NT2/D1 (cell line): ENCODE measurements at regions not wholly inside any gene's neighbourhood (a gene's known extent, or its start where the extent isn't known, plus 50 kb on each side); places are given as distances from the start of the nearest gene placed in this dataset.

Experiments
- DNase-seq: peaks from one replicate; pipeline ENCODE4 v3.0.0-alpha.2; 2011; ENCODE audit warnings: low read depth, low spot score
- H3K27me3 ChIP-seq: 2 replicates; pipeline ENCODE4 v1.6.0; 2011; ENCODE audit warnings: mild to moderate bottlenecking; ENCODE audit not compliant: insufficient read length, insufficient read depth
- H3K36me3 ChIP-seq: 2 replicates; pipeline ENCODE4 v1.6.1; 2011; ENCODE audit warnings: mild to moderate bottlenecking, low read length, mixed read lengths; ENCODE audit not compliant: insufficient read depth, insufficient read length
- H3K4me1 ChIP-seq: 2 replicates; pipeline ENCODE4 v1.5.1; 2011; ENCODE audit not compliant: insufficient read depth, insufficient read length
- H3K4me3 ChIP-seq: 2 replicates; pipeline ENCODE4 v1.5.1; 2011; ENCODE audit warnings: low read depth; ENCODE audit not compliant: insufficient read length
- H3K9ac ChIP-seq: 2 replicates; pipeline ENCODE4 v1.6.0; 2011; ENCODE audit warnings: low read depth; ENCODE audit not compliant: insufficient read length
- H3K9me3 ChIP-seq: 2 replicates; pipeline ENCODE4 v1.5.1; 2011; ENCODE audit warnings: mild to moderate bottlenecking, low read length; ENCODE audit not compliant: insufficient read depth
- SUZ12 ChIP-seq: IDR thresholded peaks from 2 replicates; pipeline ENCODE4 v1.6.1; 2011; ENCODE audit not compliant: insufficient read length, insufficient read depth; ENCODE audit errors: extremely low read depth
- YY1 ChIP-seq: IDR thresholded peaks from 2 replicates; pipeline ENCODE4 v1.6.1; 2011; ENCODE audit not compliant: insufficient read length, insufficient read depth
- ZNF274 ChIP-seq: IDR thresholded peaks from 2 replicates; pipeline ENCODE4 v1.6.1; 2011; ENCODE audit warnings: mild to moderate bottlenecking, low read depth, low read length

DNA sequence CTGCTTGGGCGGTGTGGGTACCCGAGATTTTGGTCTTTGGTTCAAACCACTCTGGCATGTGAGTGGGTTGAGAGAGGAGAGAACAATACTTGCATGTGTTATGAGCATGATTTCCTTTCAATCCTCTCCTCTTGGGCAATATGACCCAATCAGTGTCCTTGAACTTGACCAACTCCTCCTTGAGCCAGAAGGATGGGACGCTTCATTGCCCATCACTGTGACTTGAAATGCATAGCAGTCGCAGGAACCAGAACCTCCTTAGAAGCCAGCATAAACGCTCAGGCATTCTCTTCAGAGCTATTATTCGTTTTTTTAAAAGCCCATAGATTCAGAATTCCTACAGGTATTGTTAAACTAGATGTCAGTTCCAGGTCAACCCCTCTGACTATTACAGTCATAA is 367.4 kb downstream of the HAPSTR1 start:
- no peak for DNase-seq
- Histone ChIP-seq H3K9me3 (peaks cover 13% of the 10 kb centered on the region; the same call in 1 of the 2 replicates), H3K27me3 (no peaks in the 10 kb centered on the region), H3K9ac (no peak overlapping the region), H3K4me1 (no peaks in the 10 kb centered on the region), H3K36me3 (no peaks in the 10 kb centered on the region), H3K4me3 (no peak overlapping the region)
- TF ChIP-seq YY1 (no peak), ZNF274 (no peak), SUZ12 (no peak)

GRCh38 chr16:9462984-9463383 is 371.5 kb downstream of the HAPSTR1 start:
- TF ChIP-seq ZNF274 = no peak
- TF ChIP-seq SUZ12 = no peak
- TF ChIP-seq YY1 = no peak
- Histone ChIP-seq H3K4me1 (no peaks in the 10 kb centered on the region), H3K4me3 (no peak overlapping the region), H3K27me3 (no peaks in the 10 kb centered on the region), H3K9ac (no peak overlapping the region), H3K9me3 (no peaks in the 10 kb centered on the region), H3K36me3 (no peaks in the 10 kb centered on the region)
- no peak for DNase-seq

DNA sequence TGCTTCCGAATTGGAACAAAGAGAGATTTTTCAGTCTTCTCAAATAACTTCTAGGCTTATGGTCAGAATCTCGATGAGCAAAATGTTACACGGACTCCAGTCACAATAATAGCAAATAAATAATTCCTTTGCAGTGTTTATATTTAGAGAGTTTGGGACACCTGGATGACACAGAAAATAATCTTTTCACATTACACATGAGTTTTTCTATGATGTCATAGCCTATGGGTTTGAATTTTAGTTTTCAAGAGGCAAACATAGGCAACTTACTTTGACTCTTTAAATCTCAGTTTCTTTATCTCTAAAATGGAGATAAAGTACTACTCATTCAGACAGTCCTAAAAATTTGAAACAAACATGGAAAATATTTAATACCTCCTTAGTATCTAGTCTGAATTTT is 372.0 kb downstream of the HAPSTR1 start:
- H3K9ac ChIP-seq = no peak overlapping the region
- no peak overlapping the region for H3K4me3 ChIP-seq
- TF ChIP-seq SUZ12 = no peak
- TF ChIP-seq ZNF274 = no peak
- no peak for TF ChIP-seq YY1
- no peak for DNase-seq
- no peaks in the 10 kb centered on the region for H3K9me3 ChIP-seq
- H3K4me1 ChIP-seq = no peaks in the 10 kb centered on the region
- H3K36me3 ChIP-seq = no peaks in the 10 kb centered on the region
- H3K27me3 ChIP-seq = no peaks in the 10 kb centered on the region

GRCh38 chr16:9465161-9465560 is 373.7 kb downstream of the HAPSTR1 start:
- TF ChIP-seq ZNF274 (no peak), SUZ12 (no peak), YY1 (no peak)
- Histone ChIP-seq H3K4me3 (no peak overlapping the region), H3K9ac (no peak overlapping the region), H3K27me3 (no peaks in the 10 kb centered on the region), H3K9me3 (peaks cover 10% of the 10 kb centered on the region; the same call in 1 of the 2 replicates), H3K4me1 (no peaks in the 10 kb centered on the region), H3K36me3 (no peaks in the 10 kb centered on the region)
- no peak for DNase-seq

GRCh38 chr16:9469512-9469911 is 378.1 kb downstream of the HAPSTR1 start:
- Histone ChIP-seq H3K4me3 (no peak overlapping the region), H3K9ac (no peak overlapping the region), H3K9me3 (peaks cover 10% of the 10 kb centered on the region; the same call in 1 of the 2 replicates), H3K27me3 (no peaks in the 10 kb centered on the region), H3K4me1 (no peaks in the 10 kb centered on the region), H3K36me3 (no peaks in the 10 kb centered on the region)
- no peak for DNase-seq
- no peak for TF ChIP-seq SUZ12
- TF ChIP-seq ZNF274 = no peak
- no peak for TF ChIP-seq YY1

DNA sequence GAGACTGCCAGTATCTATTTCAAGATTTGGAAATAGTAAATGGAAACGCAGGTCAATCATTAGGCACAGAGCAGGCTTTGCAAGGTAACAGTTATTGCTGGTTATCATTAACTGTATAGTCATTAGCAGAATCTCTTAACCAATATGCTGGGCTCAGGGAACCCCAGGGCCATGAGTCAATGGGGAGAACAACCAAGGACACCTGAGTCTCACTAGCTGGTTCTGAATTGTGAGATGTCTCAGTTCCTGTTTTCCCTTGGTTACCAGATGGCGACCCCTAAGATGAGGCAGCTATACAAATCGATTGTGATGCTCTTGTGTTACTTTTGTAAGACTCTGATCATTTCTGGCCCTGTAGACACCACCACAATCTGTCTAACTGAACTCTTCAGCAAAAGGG is 385.3 kb downstream of the HAPSTR1 start:
- H3K36me3 ChIP-seq = no peaks in the 10 kb centered on the region
- H3K27me3 ChIP-seq = no peaks in the 10 kb centered on the region
- TF ChIP-seq YY1 (no peak), SUZ12 (no peak), ZNF274 (no peak)
- no peak for DNase-seq
- H3K9me3 ChIP-seq = no peaks in the 10 kb centered on the region
- no peaks in the 10 kb centered on the region for H3K4me1 ChIP-seq
- H3K4me3 ChIP-seq = no peak overlapping the region
- H3K9ac ChIP-seq = no peak overlapping the region

- Histone ChIP-seq H3K27me3 (no peaks in the 10 kb centered on the region), H3K4me3 (no peak overlapping the region), H3K4me1 (no peaks in the 10 kb centered on the region), H3K36me3 (no peaks in the 10 kb centered on the region), H3K9me3 (no peaks in the 10 kb centered on the region), H3K9ac (no peak overlapping the region)
- no peak for DNase-seq
- no peak for TF ChIP-seq SUZ12
- TF ChIP-seq ZNF274 = no peak
- no peak for TF ChIP-seq YY1
These were observed 387.6 kb downstream of the HAPSTR1 start for GRCh38 chr16:9479008-9479407.

GRCh38 chr16:9480503-9480902 is 389.1 kb downstream of the HAPSTR1 start:
- TF ChIP-seq SUZ12 (no peak), ZNF274 (no peak), YY1 (no peak)
- no peaks in the 10 kb centered on the region for H3K36me3 ChIP-seq
- H3K27me3 ChIP-seq = no peaks in the 10 kb centered on the region
- no peaks in the 10 kb centered on the region for H3K9me3 ChIP-seq
- no peak overlapping the region for H3K9ac ChIP-seq
- DNase-seq = no peak
- no peak overlapping the region for H3K4me3 ChIP-seq
- no peaks in the 10 kb centered on the region for H3K4me1 ChIP-seq
